Tibial nerve (tissue), 4 donors: ENCODE measurements at regions not wholly inside any gene's neighbourhood (a gene's known extent, or its start where the extent isn't known, plus 50 kb on each side); places are given as distances from the start of the nearest gene placed in this dataset.

Experiments used
- CTCF ChIP-seq, 5 experiments: fragments of 200-600 bp in 3 of 5; fragments of 450-650 bp in 2 of 5; sonication (generic) in 3 of 5; IDR thresholded peaks; one replicate each; pipeline ENCODE4 v1.5.1; 2016 to 2019; ENCODE audit warnings: antibody characterized with exemption in 5 of 5, mild to moderate bottlenecking in 3 of 5, moderate library complexity in 2 of 5
- EP300 ChIP-seq, 2 donors: sonication (generic); formaldehyde crosslinking; IDR thresholded peaks; one replicate each; pipeline ENCODE4 v1.6.1; 2017; ENCODE audit warnings: antibody characterized with exemption in 2 of 2, mild to moderate bottlenecking in 1 of 2

DNA sequence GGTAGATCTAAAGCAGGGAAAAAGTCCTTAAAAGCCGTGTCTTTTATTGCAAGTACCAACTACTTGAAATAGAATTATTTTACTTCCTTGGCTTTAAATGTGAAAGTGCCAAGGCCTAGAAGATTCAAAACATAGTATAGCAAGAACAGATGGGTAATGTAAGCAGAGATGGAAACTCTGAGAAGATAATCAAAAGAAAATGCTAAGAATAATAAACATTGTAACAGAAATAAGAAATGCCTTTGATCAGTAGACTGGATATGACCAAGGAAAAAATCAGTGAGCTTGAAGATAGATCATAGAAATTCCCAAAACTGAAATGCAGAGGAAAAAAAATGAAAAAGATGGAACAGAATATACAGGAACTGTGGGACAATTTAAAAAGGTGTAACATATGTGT is 113.1 kb downstream of the BLID start:
- TF ChIP-seq CTCF (IDR thresholded peaks at IDR 0.05) (no peak), EP300 (IDR thresholded peaks at IDR 0.05) (no peak)
